ENCODE measurements at regions not wholly inside any gene's neighbourhood (a gene's known extent, or its start where the extent isn't known, plus 50 kb on each side); places are given as distances from the start of the nearest gene placed in this dataset.
"Not testable (repeated sequence)": the region's sequence is repeated elsewhere in the genome, so short reads cannot be mapped to it uniquely, and the experiment has no call there.

DNA sequence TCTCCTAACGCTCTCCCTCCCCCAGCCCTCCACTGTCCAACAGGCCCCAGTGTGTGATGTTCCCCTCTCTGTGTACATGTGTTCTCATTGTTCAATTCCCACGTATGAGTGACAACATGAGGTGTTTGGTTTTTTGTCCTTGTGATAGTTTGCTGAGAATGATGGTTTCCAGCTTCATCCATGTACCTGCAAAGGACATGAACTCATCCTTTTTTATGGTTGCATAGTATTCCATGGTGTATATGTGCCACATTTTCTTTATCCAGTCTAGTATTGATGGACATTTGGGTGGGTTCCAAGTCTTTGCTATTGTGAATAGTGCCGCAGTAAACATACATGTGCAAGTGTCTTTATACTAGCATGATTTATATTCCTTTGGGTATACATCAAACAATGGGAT lies 347.4 kb downstream of the MAGEE1 start:
- not testable (repeated sequence) for DNase-seq (ENCODE audit: low read depth in 3 of 3, low spot score in 2 of 3)

DNA sequence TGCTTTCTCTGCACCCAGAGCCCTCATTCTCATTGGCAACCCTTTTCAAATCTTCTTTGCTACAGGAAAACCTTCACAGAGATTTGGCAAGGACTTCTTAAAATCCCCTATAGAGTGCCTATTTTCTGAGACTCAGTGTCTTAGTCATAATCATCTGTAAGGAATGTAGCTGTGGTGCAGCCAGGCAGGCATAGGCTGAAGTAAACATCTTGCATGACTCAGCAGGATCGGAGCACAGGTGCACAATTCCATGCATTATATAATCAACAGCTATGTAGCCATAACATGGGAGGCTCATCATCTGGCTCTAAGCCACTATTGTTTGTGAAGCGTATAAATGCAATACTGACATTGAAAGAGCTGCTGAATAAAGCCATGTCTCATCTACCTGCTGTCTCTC lies 368.8 kb downstream of the MAGEE1 start:
- no peak for DNase-seq (ENCODE audit: low read depth in 3 of 3, low spot score in 2 of 3)

DNA sequence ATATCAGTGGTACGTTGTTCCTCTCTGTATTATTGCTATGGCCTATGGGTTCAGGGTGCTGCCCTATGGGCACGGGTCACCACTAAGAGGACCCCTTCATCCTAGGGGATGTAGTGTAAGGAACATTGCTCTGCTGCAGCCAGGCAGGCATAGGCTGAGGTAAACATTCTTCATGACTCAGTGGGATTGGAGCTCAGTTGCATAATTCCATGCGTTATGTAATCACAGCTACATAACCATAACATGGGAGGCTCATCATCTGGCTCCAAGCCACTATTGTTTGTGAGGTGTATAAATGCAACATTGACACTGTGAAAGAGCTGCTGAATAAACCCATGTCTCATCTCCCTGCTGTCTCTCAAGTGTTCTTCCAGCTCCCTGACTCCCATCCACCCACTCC lies 375.2 kb downstream of the MAGEE1 start:
- no peak for DNase-seq (ENCODE audit: low read depth in 3 of 3, low spot score in 2 of 3)

DNA sequence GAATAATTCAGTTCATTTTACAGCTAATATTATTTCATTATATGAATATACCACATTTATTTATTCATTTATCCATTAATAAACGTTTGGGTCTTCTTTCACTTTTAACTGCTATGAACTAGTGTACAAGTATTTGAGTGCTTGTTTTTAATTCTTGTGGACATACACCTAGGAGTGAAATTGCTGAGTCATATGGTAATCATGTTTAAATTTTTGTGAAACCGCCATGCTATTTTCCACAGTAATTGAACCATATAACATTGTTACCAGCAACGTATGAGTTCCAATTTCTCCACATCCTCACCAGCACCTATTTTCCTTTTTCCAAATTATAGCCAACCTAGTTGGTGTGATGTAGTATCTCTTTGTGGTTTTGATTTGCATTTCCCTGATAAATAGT lies 388.2 kb downstream of the MAGEE1 start:
- DNase-seq (ENCODE audit: low read depth in 3 of 3, low spot score in 2 of 3): no peak

DNA sequence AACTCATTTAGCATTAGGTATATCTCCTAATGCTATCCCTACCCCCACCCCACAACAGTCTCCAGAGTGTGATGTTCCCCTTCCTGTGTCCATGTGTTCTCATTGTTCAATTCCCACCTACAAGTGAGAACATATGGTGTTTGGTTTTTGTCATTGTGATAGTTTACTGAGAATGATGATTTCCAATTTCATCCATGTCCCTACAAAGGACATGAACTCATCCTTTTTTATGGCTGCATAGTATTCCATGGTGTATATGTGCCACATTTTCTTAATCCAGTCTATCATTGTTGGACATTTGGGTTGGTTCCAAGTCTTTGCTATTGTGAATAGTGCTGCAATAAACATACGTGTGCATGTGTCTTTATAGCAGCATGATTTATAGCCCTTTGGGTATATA lies 389.8 kb downstream of the MAGEE1 start:
- DNase-seq (ENCODE audit: low read depth in 3 of 3, low spot score in 2 of 3): not testable (repeated sequence)

DNA sequence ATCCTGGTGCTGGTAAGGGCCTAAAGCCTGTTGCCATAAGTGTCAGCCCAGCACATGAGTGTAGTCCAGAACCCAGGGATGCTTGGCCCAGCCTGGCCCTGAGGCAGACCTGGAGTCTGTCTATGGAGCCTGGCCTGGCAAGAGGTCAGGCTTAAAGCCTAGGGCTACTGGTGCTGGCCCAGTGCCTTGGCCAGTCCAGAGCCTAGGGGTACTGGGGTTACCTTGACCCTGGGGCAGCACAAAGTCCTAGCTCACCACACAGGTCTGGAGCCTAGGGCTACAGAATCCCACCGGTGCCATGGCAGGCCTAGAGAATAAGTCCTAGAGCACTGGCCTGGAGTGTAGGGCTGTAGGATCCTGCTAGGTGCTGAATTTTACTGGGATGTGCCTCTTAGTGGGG lies 393.8 kb downstream of the MAGEE1 start:
- DNase-seq (ENCODE audit: low read depth in 3 of 3, low spot score in 2 of 3): no peak

DNA sequence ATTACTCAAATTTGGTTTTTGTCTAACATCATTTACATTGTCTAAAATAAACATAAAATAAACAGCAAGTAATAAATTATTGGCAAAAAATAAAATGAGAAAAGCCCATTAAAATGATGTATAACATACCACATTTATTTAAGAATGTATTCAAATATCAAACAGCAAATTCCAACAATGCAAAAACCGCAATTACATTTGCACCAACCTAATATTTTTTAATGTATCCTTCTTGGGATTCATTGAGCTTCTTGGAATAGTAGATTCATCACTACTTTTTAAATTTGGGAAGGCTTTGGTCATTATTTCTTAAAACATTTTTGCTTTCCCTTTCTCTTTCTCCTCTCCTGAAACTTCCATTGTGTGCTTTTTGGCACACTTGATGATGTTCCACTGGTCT lies 400.2 kb downstream of the MAGEE1 start:
- no peak for DNase-seq (ENCODE audit: low read depth in 3 of 3, low spot score in 2 of 3)

DNA sequence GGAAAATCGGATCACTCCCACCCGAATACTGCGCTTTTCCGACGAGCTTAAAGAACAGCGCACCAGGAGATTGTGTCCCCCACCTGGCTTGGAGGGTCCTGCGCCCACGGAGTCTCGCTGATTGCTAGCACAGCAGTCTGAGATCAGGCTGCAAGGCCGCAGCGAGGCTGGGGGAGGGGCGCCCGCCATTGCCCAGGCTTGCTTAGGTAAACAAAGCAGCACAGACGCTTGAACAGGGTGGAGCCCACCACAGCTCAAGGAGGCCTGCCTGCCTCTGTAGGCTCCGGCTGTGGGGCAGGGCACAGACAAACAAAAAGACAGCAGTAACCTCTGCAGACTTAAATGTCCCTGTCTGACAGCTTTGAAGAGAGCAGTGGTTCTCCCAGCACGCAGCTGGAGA lies 413.4 kb downstream of the MAGEE1 start:
- not testable (repeated sequence) for DNase-seq (ENCODE audit: low read depth in 3 of 3, low spot score in 2 of 3)

DNA sequence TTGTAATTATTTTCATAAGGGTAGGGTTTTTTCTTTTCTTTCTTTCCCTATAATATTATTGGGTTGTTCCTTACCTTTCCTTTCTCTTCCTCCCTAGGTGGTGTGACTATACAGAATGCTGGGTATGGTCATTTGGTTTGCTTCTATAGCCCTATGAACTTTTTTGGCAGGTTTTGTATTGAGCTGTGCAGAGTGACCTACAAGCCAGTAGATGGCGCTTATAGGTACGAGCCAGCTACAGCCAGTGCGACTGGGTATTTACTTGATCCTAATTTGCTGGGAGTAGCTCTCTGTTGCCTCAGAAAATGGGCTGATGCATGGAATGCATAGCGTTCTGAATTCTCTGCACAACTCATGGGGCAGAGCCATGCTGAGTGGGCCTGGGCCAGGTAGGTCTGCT lies 423.3 kb downstream of the MAGEE1 start:
- no peak for DNase-seq (ENCODE audit: low read depth in 3 of 3, low spot score in 2 of 3)

DNA sequence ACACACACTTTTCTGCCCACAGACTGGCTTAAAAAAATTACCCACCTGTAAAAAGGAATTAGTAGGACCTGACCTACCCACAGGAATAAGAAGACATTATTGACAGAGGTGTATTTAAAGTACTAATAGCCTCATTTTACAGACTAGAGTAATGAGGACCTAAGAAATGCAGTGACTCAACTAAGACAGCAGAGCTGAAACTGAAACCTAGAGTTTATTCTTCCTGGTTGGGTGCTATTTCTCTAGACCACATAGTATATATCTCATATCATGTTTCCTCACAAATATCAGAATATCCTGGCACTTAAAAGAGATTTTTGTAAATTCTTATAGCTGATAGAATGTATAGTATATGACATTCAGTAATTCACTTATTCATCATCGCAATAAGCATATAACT lies 435.0 kb downstream of the MAGEE1 start:
- DNase-seq (ENCODE audit: low read depth in 3 of 3, low spot score in 2 of 3): no peak

DNA sequence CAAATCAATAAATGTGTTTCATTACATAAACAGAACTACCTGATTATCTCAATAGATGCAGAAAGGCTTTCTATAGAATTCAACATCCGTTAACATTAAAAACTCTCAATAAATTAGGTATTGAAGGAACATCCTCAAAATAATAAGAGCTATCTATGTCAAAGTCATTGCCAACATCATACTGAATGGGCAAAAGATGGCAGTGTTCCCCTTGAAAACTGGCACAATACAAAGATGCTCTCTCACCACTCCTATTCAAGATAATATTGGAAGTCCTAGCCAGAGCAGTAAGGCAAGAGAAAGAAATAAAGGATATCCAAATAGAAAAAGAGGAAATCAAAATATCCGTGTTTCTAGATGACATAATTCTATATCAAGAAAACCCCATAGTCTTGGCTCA lies 466.4 kb downstream of the MAGEE1 start:
- DNase-seq (ENCODE audit: low read depth in 3 of 3, low spot score in 2 of 3): no peak

DNA sequence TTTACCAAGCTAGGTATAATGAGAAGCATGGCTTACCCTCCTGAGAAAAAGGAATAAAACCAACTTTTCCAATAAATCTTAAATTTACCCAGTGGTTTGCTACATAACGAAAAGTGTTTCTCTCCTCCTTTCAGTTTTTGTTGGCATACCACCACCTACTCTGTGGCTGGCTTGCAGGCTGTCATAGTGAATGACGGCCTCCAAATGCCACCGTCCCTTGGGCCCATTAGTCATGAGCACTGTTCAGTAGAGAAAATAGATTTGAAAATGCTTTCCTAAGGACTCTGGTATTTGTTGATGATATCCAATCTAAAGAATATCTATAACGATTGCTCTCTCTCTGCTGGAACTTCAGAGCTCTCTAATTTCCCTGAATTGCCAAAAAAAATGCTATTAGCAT lies 488.3 kb downstream of the MAGEE1 start:
- DNase-seq (ENCODE audit: low read depth in 3 of 3, low spot score in 2 of 3): no peak

DNA sequence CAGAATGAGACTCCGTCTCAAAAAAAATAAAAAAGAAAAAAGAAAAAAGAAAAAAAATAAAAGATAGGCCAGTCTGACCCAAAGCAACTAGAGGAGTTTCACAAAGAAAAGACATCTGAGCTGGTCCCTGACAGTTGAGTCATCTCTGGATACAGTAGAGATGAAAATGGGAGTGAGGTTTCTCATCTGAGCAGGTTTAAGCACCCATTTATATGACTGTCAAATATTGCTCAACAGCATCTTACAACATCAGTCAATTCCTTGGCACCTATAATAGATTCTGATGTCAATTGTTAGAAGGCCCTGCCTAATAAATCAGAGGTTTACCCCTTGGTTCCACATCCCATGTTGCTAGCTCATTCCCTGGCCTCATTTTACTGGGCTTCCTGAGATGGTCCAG lies 490.5 kb downstream of the MAGEE1 start:
- DNase-seq (ENCODE audit: low read depth in 3 of 3, low spot score in 2 of 3): no peak

DNA sequence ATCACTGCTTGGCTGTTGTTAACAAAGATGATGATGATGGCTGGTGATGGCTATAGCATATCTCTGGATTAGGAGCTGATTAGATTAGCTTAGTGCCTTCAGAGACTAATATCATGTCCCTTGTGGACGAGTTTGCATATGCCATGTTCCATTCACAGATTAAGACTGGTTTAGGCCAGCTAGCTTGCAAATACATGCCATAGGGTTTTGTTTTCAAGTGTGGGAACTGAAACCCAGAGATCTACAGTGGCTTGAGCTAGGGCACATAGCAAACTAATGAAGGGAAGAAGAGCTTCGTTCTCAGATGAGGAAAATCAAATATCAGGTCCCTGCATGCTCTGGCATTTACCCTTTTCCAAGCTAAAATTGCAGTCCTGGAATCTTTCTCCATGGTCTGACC lies 492.3 kb downstream of the MAGEE1 start:
- DNase-seq (ENCODE audit: low read depth in 3 of 3, low spot score in 2 of 3): no peak

DNA sequence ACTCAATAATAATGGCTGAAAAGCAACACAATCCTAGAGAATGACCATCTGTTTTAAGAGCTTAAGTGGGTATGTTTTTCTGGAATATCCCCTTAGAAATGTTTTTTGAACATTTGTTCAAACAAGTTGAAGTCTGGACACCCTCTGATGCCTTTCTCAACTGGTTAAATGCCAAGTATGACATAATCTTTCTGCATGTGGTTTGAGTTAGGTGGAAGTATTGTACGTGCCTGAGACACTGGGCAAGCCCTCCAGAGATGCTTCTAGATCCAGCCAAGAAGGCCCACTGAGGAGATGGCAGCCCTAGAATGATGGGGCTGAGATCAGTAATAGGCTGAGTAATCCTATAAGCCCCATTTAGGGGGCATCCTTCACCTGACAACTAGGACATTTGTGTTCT lies 493.1 kb downstream of the MAGEE1 start:
- no peak for DNase-seq (ENCODE audit: low read depth in 3 of 3, low spot score in 2 of 3)

DNA sequence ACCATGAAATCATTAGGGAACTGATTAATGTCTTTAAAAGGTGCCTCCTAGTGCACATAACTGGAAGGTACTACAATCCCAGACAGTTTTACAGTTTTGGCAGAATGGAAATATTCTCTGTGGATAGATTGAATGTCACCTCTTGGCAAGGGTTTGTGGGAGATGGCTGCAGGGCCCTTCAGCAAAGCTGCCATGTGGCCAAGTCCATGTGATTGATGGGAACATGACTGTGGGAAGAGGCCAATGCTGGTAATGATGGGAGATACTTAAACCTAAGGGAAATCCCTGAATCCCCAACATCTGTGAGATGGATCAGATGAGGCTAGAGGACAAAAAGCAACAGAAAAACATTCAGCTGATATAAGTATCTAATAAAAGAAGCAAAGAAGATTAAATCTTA lies 493.7 kb downstream of the MAGEE1 start:
- DNase-seq (ENCODE audit: low read depth in 3 of 3, low spot score in 2 of 3): no peak

DNA sequence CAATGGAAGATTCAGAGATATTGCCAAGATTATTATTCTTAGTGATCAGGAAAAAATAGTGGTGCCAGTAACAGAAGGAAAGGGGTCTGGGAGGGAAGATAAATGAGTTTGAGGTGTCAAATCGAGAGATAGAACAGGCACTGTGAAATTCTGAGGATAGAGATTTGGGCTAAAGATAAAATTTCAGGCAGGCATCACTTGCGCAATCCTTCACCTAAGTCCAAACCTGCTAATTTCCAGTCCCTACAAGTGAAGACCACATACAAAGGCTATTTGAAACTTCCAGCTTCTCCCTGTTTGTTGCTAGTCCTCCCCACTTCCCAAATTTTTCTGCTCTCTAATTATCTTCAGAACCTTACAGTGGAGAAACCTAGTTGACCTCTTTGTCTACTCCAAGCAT lies 494.6 kb downstream of the MAGEE1 start:
- no peak for DNase-seq (ENCODE audit: low read depth in 3 of 3, low spot score in 2 of 3)

DNA sequence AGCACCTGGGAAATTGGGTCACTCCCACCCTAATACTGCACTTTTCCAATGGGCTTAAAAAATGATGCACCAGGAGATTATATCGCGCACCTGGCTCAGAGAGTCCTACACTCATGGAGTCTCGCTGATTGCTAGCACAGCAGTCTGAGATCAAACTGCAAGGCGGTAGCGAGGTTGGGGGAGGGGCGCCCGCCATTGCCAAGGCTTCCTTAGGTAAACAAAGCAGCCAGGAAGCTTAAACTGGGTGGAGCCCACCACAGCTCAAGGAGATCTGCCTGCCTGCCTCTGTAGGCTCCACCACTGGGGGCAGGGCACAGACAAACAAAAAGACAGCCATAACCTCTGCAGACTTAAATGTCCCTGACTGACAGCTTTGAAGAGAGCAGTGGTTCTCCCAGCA lies 497.1 kb downstream of the MAGEE1 start:
- DNase-seq (ENCODE audit: low read depth in 3 of 3, low spot score in 2 of 3): not testable (repeated sequence)

DNA sequence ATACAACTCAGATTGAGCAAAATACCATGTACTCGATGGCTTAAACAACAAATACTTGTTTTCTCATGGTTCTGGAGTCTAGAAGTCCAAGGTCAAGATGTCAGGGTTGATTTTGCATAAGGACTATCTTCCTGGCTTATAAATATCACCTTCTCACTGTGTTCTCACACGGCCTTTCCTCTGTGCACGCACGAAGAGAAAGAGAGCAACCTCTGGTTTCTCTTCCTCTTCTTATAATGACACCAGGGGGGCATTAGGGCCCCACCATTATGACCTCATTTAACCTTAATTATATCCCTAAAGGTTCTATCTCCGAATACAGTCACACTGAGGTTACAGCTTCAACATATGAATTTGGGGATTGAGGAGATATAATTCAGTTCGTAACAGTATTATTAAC lies 504.0 kb downstream of the MAGEE1 start:
- no peak for DNase-seq (ENCODE audit: low read depth in 3 of 3, low spot score in 2 of 3)

DNA sequence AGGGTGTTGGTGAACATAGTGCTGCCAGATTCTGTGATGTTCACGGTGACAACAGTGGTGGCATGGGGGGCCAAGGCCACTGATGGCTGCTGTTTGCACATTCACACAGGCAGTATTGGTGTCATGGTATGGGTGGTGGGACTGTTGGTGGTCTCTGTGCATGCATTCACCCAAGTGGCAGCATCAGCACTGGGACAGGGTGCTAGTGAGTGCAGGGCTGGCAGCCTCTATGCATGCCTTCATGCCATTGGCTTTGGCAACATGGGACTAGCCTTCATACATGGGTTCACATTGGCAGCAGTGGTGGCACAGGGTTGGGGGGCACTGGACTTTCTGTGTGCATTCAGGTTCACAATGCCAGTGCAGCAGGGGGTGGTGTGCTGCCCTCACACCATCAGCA lies 489.7 kb upstream of the FGF16 start:
- DNase-seq (ENCODE audit: low read depth in 3 of 3, low spot score in 2 of 3): no peak

DNA sequence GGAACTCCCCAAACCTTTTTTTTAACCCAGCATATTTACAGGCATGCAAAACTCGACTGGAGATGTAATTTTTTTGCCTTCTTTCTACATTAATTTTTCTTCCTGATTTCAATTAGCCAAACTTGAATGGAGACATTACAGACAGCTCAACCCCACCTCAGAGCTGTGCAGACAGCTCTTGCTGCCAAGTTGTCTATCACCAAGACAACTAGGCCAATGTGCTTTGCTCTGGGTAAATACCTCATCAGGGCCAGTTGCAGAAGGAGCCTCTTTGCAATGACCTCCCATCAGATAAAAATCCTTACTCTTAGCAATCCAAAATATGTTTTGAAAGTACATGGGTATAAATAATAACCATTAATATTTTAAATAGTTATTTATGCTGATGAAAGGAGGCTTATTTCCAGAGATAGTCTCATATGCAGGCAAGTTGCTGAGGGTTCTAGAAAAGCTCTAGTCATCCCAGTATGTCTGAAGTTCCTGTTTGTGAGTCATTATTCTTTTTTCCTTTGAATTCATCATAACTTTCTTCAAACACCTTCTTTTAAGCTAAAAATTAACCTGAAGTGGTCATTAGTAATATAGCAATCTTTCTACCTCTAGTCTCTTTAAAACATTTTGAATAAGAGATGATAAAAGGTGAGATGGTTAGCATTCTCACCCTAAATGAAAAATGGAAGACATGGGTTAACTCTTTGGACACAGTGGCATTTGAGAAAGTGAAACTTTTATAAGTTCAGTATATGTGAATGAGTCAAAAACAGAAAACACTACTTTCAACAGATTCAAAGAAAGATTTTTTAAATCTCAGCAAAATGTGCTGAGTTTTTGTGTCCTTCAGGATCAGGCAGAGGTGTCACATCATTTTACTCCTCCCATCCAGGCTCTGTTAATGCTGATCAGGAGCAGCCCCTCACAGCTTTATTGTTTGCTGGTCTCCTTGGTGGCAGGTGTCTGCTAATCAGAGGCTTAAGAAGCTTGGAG lies 475.5 kb upstream of the FGF16 start:
- no peak for DNase-seq (ENCODE audit: low read depth in 3 of 3, low spot score in 2 of 3)

DNA sequence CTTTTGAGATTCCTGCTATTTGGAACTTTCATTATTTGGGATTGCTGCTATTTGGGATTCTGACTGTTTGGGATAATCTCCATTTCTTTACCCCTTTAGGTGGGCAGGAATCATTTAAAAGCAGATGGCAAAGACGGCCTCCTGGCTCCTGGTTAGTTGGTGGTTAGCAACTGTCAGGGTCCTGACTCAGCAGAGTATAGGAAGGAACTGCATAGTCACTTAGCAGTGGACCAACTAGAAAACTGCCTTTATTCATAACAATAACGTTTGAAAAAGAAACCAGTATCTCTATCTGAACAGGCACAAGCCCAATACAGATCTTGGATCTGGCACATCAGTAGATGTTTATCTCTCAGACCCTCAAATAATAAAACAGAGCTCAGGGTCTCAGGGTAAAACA lies 469.7 kb upstream of the FGF16 start:
- DNase-seq (ENCODE audit: low read depth in 3 of 3, low spot score in 2 of 3): no peak

DNA sequence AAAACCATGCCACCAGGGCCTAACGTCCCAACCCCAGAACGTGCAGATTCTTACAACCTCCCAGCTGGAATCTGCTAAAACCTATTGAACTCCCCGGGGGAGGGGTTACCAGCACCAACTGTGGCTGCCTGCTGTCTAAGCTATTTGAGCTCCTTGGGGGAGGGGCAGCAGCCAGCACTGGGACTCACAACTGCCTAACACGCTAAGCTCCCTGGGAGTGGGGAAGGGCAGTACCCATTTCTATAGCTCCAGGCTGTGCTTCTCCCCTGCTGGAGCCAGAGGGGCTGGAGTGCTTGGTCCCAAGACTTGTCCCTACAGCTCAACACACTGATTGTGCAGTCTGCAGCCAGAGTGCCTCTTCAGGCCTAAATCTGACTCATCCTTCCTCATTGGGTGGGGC lies 459.8 kb upstream of the FGF16 start:
- no peak for DNase-seq (ENCODE audit: low read depth in 3 of 3, low spot score in 2 of 3)
